Endothelial cell of umbilical vein (primary cell): ENCODE measurements at regions not wholly inside any gene's neighbourhood (a gene's known extent, or its start where the extent isn't known, plus 50 kb on each side); places are given as distances from the start of the nearest gene placed in this dataset.

ENCODE experiments used
- POLR2A ChIP-seq: IDR thresholded peaks from 2 replicates; pipeline ENCODE4 v1.6.1; 2012; ENCODE audit warnings: low read depth, mild to moderate bottlenecking, control low read depth, low read length
- TF ChIP-seq, protein P1 (sequence below), 2 donors: IDR thresholded peaks; 1 replicate in 1 of 2; 2 replicates in 1 of 2; pipeline ENCODE4 v1.5.1; 2011; ENCODE audit warnings: low read length in 2 of 2, mild to moderate bottlenecking in 2 of 2, moderate library complexity in 2 of 2, control low read depth in 1 of 2, inconsistent platforms in 1 of 2, low read depth in 1 of 2; ENCODE audit not compliant: insufficient read depth in 1 of 2; ENCODE audit errors: extremely low read depth in 1 of 2
- TF ChIP-seq, protein P2 (sequence below): IDR thresholded peaks from 2 replicates; pipeline ENCODE4 v1.6.1; 2011; ENCODE audit not compliant: insufficient read depth, insufficient read length

DNA sequence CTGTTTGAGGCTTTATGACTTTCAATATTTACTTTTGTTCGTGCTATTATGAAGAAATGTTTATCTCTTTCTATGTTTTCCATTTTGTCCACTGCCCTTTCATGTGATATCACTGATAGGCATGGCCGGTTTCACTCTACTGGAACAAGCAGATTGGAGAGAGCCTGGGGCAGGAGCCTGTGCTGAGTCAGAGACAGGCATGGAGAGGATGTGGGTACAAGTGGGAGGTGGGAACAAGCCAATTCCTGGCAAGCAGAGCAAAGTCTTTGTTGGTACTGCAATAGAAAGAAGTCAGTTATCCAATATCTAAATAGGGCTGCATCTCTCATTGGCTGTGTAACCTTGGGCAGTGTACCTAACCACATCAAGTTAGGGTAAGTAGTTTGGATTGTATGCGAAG is 545.6 kb upstream of the MAP3K7 start:
- no peak for TF ChIP-seq POLR2A
- TF ChIP-seq, protein P1, sequence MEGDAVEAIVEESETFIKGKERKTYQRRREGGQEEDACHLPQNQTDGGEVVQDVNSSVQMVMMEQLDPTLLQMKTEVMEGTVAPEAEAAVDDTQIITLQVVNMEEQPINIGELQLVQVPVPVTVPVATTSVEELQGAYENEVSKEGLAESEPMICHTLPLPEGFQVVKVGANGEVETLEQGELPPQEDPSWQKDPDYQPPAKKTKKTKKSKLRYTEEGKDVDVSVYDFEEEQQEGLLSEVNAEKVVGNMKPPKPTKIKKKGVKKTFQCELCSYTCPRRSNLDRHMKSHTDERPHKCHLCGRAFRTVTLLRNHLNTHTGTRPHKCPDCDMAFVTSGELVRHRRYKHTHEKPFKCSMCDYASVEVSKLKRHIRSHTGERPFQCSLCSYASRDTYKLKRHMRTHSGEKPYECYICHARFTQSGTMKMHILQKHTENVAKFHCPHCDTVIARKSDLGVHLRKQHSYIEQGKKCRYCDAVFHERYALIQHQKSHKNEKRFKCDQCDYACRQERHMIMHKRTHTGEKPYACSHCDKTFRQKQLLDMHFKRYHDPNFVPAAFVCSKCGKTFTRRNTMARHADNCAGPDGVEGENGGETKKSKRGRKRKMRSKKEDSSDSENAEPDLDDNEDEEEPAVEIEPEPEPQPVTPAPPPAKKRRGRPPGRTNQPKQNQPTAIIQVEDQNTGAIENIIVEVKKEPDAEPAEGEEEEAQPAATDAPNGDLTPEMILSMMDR (IDR thresholded peaks at IDR 0.05; ENCODE audit: extremely low read depth in 1 of 2, insufficient read depth in 1 of 2, low read depth in 1 of 2, low read length in 2 of 2), result no peak
- TF ChIP-seq, protein P2, sequence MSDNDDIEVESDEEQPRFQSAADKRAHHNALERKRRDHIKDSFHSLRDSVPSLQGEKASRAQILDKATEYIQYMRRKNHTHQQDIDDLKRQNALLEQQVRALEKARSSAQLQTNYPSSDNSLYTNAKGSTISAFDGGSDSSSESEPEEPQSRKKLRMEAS, result no peak
